ENCODE measurements at regions not wholly inside any gene's neighbourhood (a gene's known extent, or its start where the extent isn't known, plus 50 kb on each side); places are given as distances from the start of the nearest gene placed in this dataset.
"Not testable (repeated sequence)": the region's sequence is repeated elsewhere in the genome, so short reads cannot be mapped to it uniquely, and the experiment has no call there.

DNA sequence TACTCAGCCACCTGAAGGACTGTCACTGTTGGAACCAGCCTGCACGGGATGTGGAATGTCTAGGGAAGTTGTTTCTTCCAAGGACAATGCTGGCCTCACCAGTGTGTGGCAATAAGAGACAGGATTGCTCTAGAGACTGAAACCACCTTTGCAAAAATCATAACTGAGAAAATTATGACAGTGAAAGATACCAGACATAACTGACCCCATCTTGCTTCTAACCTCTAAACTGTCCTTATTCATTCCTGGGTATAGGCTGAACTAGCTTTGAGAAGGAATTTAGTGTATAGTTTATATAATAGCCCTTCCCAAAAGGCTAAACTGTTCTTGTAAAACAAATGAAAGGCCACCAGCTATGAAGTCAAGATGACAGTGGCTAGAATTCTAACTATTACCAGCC, 83.6 kb downstream of the IER5 start:
- DNase-seq (ENCODE audit: low read depth): no peak

DNA sequence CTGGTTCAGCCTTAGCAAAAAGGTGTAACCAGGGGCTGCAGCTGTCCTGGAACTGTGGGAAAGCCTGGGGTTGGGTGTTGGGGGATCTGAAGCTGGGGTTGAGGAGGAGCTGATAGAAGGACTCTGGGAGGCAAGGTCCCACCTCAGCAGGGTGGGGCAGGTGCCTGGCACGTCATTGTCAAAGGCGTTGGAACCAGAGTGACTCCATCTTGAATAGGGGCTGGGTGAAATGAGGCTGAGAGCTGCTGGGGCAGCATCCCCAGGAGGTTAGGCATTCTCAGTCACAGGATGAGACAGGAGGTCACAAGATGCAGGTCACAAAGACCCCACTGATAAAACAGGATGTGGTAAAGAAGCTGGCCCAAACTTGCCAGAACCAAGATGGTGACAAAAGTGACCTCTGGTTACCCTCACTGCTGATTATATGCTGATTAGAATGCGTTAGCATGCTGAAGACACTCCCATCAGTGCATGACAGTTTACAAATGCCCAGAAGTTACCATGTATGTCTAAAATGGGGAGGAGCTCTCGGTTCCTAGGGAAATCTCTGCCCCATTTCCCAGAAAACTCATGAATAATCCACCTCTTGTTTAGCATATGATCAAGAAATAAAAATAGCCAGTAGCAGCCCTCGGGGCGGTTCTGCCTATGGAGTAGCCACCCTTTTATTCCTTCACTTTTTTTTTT, 85.4 kb downstream of the IER5 start:
- DNase-seq (ENCODE audit: low read depth): no peak

DNA sequence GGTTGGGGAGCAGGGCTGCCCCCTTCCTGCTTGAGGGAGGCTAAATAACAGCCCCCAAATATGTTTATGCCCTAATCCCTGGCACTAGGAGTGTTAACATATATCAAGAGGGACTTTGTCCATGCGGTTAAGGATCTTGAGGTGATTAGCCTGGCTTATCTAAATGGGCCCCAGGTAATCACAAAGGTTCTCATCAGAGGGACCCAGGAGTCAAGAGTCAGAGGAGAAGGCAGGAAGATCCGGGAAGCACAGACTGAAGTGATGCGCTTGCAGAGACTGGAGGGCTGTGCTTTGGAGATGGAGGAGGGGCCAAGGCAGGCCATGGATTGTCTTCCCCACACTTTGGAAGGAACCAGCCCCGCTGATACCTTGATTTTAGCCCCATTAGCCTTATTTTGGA, 86.4 kb downstream of the IER5 start:
- no peak for DNase-seq (ENCODE audit: low read depth)

DNA sequence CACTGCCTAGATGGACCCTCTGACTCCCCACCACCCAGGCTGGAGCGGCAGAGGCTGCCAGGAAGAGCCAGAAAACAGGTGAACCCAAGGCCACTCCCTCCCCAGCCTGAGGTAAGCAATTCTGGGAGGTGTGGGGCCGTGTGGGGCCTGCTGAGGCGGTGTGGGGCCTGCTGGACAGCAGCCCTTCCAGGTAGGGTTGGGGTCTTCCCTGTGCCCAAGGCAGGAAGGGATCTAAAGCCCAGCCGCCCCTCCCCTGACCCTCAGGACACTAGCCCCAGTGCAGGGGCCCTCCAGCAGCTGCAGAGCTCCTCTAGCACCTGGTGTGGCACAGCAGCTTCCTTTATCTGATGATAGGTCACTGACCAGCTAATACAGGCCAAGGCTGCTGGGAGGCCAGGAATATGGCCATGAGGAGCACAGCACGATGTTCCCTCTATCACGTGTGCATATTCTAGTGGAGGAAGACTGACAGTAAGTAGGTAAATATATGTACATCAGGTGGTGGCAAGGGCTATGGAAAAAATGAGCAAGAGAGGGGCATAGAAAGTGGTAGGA, 86.9 kb downstream of the IER5 start:
- DNase-seq (ENCODE audit: low read depth): no peak

DNA sequence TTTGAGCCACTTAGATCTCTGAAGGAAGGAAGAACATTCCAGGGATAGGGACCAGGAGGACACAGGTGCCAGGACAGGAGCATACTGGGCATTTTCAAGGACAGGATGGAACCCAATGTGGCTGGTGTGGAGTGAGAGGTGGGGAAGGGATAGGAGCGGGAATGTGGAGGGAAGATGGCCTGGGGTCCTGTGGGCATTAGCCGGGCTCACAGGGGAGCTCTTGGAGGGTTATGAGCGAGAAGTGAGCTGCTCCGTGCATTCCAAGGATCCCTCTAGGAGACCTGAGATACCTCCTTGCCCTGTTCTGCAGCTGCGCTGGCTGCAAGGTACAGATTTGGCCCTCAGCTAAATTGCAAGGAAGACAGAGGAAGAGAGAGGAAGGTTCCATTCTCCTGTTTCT, 87.5 kb downstream of the IER5 start:
- DNase-seq (ENCODE audit: low read depth): no peak

DNA sequence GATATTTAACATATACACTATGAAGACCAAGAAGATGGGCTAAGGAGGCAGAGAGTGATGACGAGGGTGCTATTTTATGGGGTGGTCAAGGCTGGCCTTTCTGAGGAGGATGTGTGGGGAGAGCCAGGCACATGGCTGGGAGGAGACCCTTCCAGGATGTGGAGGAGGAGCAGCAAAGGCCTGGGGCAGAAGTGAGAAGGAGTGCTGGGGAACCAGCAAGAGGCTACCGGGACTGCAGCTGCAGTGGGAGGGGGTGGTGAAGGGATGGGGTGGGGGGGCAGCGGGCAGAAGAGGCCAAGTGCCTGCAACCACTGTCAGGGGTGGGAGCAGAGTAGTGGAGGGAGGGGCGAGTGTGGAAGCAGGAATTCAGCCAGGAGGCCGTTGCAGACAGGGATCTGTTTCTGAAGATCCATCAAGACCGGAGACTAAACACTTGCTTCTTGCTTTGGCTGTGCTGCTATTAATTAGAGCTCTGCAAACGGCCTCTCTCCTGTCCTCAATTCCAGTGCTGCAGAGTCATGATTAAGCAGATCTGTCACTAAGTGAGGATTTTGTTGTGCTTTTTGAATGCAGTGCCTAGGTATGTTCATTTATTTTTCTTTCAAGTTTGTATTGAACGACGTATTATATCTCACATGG, 89.9 kb downstream of the IER5 start:
- no peak for DNase-seq (ENCODE audit: low read depth)

DNA sequence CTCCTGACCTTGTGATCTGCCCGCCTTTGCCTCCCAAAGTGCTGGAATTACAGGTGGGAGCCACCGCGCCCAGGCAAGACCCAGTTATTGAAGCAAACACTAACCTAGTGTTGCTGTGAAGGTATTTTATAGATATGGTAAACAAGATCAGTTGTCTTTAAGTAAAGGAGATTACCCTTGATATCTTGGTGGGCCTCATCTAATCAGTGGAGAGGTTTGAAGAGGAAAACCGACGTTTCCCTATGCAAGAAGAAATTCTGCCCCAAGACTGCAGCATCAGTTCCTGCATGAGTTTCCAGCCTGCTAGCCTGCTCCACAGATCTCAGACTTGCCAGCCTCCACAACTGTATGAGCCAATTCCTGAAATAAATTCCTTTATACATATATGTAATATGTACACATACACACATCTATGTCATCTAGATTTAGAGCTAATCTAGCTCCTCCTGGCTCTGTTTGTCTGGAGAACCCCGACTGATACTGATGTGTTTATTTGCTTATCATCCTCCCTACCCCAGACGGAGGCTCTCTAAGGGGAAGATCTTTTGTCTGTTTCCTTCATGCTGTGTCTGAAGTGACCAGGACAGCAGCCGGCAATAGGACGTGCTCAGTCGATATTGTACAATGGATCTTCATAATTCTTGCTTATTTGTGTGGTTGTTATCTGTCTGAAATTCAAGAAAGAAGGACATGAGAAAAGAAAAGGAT, 90.9 kb downstream of the IER5 start:
- no peak for DNase-seq (ENCODE audit: low read depth)

DNA sequence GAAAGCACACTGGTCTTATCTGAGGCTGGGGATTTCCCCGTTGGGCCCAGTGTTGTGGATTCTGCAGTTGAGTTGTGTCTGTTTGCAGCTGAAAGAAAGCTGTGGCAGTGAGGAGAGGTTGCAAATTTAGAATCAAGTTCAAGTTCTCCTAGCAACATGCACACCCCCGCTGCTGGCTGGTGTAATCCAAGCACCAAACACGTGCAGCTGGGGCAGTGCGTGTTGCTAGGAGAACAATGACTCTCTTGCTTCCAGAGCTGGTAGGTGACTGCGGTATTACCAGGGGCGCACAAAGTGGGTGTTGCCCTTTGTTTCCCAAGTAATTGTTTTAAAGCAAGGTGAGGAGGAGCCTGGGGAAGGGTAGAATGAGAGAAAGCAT, 91.5 kb downstream of the IER5 start:
- DNase-seq (ENCODE audit: low read depth): peak; percentile 16

DNA sequence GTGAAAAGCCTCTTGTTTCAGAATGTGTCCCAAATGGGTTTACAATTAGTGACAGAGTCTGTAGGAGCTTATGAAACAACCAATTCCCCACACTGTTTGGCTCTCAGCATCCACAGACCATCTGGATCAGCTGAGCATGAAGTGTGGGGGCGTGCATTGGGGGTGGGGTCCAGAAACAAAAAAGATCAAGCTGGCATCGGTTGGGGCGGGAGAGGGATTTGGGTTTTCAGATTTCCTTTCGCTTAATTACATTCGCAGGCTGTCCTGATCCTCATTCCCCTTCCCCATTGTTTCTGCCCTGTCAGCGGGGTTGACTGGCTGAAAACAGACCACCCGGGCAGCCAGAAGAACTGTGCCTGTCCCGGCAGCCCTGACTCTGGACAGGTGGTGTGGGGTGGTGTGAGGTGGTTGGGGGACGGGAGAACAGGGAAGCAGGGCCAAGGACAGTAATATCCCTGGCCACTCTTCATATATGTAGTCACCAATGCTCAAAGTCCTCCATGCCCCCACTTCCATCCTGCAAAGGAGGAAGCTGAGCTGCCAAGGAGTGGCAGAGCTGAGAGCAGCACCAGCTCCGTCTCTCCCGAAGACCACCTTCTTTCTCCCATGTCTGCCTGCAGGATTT, 92.0 kb downstream of the IER5 start:
- DNase-seq (ENCODE audit: low read depth): no peak

DNA sequence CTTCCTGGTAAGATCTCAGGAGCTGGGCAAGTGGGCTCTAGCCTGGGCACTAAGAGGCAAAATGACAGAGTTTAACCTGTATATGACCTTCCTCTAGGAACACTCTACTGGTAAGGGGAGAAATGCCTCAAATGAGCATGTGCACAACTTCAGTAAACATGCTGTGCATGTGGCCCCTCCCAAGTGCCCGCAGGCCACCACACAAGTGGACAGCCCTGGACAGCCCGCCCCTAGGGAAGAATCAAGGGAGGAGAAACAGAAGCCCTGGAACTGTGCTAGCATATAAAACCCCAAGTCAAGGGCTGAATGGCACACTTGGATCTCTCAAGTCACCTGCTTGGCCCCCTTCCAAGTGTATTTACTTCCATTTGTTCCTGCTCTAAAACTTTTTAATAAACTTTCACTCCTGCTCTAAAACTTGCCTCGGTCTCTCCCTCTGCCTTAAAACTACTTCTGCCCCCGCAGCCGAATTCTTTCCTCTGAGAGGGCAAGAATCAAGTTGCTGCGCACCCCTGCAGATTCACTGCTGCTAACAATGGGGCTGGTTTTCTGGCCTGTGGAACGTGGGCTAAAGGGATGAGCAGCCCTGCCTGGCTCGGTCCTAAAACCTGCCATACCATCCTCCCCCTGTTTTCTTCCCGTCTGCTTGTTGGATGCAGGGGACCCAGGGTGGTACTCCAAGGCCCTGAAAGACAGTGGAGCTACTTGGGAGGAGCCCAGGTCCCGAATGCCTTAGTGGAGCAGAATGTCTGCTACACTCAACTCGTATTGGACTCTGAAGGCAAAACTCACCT, 93.5 kb downstream of the IER5 start:
- DNase-seq (ENCODE audit: low read depth): no peak

DNA sequence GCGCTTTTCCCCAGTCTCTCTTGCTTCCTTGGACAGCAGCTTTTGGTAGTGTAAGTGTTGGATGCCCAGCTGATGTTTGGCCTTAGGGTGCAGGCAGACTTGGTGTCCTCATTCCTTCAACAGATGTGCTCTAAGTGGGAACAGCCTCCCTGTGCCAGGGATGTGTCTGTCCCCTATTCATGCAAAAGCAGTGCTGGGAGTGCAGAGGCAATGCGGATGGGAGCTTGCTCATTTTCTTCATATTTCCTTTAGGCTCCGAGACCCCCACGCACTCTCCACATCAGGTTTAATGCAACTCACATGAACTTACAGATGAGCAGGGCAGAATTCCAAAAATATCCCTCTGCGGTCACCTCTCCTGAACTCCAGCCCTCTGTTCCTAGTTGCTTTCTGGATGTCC, 96.1 kb downstream of the IER5 start:
- DNase-seq (ENCODE audit: low read depth): no peak

DNA sequence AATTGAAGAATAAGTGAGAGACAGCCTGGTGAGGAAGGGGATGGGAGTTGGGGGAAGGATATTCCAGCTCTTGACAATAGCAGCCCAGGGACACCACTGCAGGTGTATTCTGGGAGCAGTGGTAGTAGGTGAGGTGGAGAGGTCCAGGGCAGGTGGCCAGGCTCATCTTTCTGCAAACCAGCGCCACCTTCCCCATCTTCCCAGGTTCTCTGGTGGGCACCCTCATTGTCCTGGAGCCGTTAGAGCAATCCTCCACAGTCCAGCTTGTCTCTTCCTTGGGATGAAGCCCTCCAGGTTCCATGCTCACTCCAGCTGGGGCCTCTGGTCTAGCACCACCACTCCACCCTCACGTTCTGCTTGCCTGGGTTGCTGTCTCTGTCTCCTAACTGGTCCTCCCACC, 97.0 kb downstream of the IER5 start:
- DNase-seq (ENCODE audit: low read depth): no peak

DNA sequence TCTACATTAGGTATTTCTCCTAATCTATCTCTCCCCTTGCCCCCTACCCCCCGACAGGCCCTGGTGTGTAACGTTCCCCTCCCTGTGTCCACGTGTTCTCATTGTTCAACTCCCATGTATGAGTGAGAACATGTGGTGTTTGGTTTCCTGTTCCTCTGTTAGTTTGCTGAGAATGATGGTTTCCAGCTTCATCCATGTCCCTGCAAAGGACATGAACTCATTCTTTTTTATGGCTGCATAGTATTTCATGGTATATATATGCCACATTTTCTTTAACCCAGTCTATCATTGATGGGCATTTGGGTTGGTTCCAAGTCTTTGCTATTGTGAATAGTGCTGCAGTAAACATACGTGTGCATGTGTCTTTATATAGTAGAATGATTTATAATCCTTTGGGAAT, 97.6 kb downstream of the IER5 start:
- DNase-seq (ENCODE audit: low read depth): not testable (repeated sequence)

DNA sequence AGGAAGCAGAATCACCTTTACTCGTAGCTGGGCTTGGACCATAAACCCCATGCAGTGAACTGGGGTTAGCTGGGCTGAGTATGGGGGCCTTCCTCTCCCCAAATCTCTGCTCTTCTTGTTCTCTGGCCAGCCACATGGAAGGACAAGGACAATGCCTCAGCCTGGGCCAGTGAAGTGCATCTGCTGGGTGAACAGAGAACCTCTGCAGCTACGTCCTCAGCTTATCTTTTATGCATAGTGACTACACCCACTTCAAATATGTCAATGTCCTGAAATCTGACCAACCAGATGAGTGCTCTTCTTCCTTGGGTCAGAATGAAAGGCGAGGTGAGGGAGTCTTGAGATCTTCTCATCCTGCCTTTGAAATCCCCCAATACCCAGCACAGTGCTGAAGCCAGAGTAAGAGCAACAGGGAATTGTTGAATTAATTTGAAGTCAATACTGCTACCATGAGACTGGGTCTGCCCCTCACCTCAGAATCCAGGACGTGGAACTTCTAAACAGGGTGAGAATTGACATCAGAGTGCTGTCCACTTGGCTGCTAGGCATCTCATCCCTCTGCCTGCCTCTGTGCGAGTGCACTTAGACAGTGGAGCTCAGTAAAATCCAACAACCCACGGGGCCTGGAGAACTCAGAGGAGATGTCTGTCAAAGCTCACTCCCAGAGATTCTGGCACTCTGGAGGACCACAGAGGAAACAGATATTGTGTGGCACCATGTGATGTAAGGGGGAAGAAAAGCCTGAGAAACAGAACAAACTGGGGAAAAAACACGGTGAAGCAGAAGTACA, 99.0 kb downstream of the IER5 start:
- DNase-seq (ENCODE audit: low read depth): no peak

DNA sequence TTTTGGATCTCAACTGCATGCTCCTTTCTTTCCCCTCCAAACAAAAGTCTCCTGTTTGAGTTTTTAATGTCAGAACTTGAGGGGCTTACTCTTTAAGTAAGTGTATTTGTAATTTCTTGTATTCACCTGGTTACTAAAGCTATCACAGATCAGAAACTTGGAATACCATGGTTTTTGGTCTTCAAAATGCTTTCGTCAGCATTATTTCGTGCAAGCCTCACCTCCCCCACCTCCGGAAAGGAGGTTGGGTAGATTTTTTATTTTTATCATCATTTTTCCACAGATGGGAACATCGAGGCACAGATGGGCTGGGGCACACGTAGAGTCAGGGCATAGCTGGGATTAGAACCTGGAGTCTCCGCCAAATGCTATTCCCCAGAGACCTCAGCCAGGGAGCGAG, 100.7 kb downstream of the IER5 start:
- DNase-seq (ENCODE audit: low read depth): no peak

DNA sequence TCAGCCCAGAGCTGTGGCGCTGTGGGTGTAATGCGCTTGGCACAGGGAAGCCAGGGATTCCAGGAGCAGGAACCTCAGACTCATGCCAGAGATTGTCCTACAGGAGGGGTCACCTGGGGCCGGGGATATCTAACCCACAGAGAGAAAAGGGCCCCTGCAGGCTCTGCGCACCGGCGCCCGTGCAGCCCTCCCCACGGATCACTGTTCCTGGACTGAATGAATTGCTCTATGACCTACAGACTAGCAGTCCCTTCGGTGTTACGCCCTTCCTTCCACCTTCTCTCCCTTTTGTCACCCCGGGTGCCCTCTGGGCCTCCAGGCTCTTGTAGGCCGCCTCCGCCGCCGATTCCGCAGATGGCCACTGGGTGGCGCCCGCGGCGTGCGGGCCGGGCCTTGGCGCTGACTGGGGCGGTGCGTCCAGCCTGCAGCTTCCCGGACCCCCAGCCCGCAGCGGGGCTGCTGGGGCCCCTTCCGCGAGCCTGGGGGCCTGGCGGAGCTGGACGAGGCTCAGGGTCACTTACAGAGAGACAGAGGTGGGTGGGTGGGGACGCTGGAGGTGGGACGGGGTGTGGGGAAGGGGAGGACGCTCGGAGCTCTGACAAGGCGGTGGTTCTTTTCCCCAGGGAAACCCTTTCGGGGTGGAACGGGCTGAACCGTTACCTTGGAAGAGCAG, 101.3 kb downstream of the IER5 start:
- peak; percentile 61 for DNase-seq (ENCODE audit: low read depth)

DNA sequence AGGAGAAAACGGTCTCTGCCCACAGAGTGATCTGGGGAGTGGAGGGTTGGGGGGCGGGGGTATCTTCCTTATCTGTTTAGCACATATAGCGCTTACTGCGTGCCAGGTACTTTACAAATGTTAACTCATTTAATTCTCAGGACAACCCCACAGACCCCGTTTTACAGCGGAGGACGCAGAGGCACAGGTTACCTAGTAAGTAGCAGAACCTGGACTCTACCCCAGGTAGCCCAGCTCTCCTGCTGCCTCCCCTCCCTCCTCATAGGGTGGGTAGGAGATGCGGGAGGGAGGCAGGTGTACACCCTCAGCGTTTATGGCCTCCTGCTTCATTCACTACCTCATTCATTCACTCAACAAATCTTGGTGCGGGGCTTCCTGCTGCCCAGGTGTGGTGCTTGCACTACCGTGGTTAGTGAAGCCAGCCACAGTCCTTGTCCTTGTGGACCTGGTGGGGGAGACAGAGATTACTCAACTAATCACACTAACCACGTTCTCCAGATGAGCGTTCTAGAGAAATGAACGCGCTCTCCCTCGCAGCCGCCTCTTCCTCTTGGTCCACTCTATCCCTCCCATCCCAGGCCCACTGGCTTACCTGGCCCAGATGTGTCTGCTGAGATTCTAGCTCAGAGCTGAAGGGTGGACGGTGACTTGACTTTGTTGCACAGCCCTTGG, 102.0 kb downstream of the IER5 start:
- no peak for DNase-seq (ENCODE audit: low read depth)

DNA sequence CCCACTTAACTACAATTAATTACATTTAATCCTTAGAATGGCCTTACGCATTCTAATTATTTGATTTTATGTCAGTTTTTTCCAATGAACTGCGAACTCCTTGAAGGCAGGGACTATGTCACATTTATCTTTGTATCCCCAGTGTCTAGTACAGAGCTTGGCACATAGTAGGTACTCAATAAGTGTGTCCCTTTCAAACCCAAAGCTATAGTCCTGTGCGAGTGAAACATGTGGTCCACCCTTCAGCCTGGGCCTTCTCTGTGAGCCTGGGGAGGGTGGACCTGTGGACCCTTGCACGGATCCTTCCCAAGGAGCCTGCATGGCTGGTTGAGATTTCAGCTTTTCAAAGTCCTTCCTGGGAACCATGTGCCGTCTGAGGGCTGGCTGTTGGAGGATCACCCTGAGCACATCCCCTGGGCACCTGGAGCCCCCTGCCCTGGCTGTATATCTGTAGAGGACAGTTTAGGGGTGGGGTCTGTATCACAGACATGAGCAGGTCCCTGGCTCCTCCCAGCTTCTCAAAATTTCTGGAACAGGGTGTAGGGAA, 103.1 kb downstream of the IER5 start:
- no peak for DNase-seq (ENCODE audit: low read depth)

DNA sequence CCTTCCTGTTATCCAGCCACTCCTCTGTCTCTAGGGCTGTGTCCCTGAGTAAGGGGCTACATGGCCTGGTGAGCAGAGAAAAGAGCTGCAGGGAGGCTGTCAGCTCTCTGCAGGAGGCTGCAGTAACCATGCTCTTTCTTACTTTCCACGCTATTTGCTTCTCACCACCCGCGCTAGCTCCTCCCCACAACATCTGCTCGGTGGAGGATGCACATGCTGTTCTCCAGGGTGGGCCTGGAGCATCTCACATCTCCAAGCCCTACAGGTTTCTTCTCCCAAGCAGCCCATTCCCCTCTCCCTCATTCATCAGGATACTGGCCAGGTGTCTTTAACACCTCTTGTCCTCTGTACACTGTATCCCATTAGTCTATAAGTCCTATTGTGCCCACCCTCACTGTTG, 103.8 kb downstream of the IER5 start:
- DNase-seq (ENCODE audit: low read depth): no peak

All from stimulated activated CD8-positive, alpha-beta memory T cell treated with anti-CD3 and anti-CD28 coated beads, Interleukin-4, amount 100 ng/mL, for 24 hours (primary cell).